CD14-positive monocyte (primary cell): ENCODE measurements at regions not wholly inside any gene's neighbourhood (a gene's known extent, or its start where the extent isn't known, plus 50 kb on each side); places are given as distances from the start of the nearest gene placed in this dataset.
"Not testable (repeated sequence)": the region's sequence is repeated elsewhere in the genome, so short reads cannot be mapped to it uniquely, and the experiment has no call there.

Source experiments
- DNase-seq, 3 donors: peaks; one replicate each; pipeline ENCODE4 v3.0.0-alpha.2; 2011 to 2022
- H2AFZ ChIP-seq: 2 replicates; pipeline ENCODE4 v1.6.0; 2012; ENCODE audit warnings: mild to moderate bottlenecking, low read depth, low read length, inconsistent platforms; ENCODE audit not compliant: insufficient read depth, poor library complexity, severe bottlenecking
- H3K27ac ChIP-seq, 2 donors: 1 replicate in 1 of 2; 2 replicates in 1 of 2; pipeline ENCODE4 v1.5.1; 2012 to 2013; ENCODE audit warnings: low read length in 2 of 2, control low read depth in 1 of 2, inconsistent platforms in 1 of 2, low read depth in 1 of 2, mild to moderate bottlenecking in 1 of 2
- H3K27me3 ChIP-seq, 2 donors: one replicate each; pipeline versions ENCODE4 v1.6.0 to v1.6.1; 2011 to 2013; ENCODE audit warnings: low read length in 2 of 2; ENCODE audit not compliant: control insufficient read depth in 2 of 2, insufficient read depth in 2 of 2
- H3K36me3 ChIP-seq, 2 donors: replicated peaks in 1 of 2; 1 replicate in 1 of 2; 2 replicates in 1 of 2; pipeline versions ENCODE4 v1.5.1 to v1.6.1; 2012 to 2013; ENCODE audit warnings: low read length in 2 of 2, control low read depth in 1 of 2, inconsistent platforms in 1 of 2, mild to moderate bottlenecking in 1 of 2; ENCODE audit not compliant: insufficient read depth in 2 of 2, control insufficient read depth in 1 of 2
- H3K4me1 ChIP-seq, 2 donors: 1 replicate in 1 of 2; 2 replicates in 1 of 2; pipeline versions ENCODE4 v1.5.1 to v1.6.1; 2012 to 2013; ENCODE audit warnings: low read length in 2 of 2, control low read depth in 1 of 2, inconsistent platforms in 1 of 2, mild to moderate bottlenecking in 1 of 2, moderate library complexity in 1 of 2; ENCODE audit not compliant: insufficient read depth in 2 of 2, control insufficient read depth in 1 of 2
- H3K4me2 ChIP-seq: replicated peaks from 2 replicates; pipeline ENCODE3; 2012; ENCODE audit warnings: low read length, moderate library complexity, mild to moderate bottlenecking; ENCODE audit not compliant: poor library complexity, severe bottlenecking; ENCODE audit errors: extremely low read depth
- H3K4me3 ChIP-seq, 3 experiments: fragments of 200-600 bp in 1 of 3; sonication (generic) in 1 of 3; replicated peaks in 1 of 3; 1 replicate in 2 of 3; 2 replicates in 1 of 3; pipeline ENCODE4 v1.5.1; 2011 to 2013; ENCODE audit warnings: low read length in 3 of 3, mild to moderate bottlenecking in 3 of 3, control low read depth in 2 of 3, low read depth in 2 of 3, inconsistent platforms in 1 of 3, moderate library complexity in 1 of 3
- H3K79me2 ChIP-seq: 2 replicates; pipeline ENCODE4 v1.6.0; 2012; ENCODE audit warnings: mild to moderate bottlenecking, control low read depth, inconsistent platforms, low read length, moderate library complexity; ENCODE audit not compliant: insufficient read depth
- H3K9ac ChIP-seq: 2 replicates; pipeline ENCODE4 v1.6.0; 2017; ENCODE audit warnings: low read length, mild to moderate bottlenecking; ENCODE audit not compliant: insufficient read depth, poor library complexity, severe bottlenecking
- H3K9me3 ChIP-seq, 2 donors: replicated peaks in 1 of 2; 1 replicate in 1 of 2; 2 replicates in 1 of 2; pipeline versions ENCODE4 v1.5.1 to v1.6.1; 2012 to 2013; ENCODE audit warnings: low read length in 2 of 2, control low read depth in 1 of 2; ENCODE audit not compliant: control insufficient read depth in 1 of 2, insufficient read depth in 1 of 2
- H4K20me1 ChIP-seq: 2 replicates; pipeline ENCODE4 v1.6.0; 2012; ENCODE audit warnings: mild to moderate bottlenecking, low read length, control low read depth, moderate library complexity; ENCODE audit not compliant: insufficient read depth
- H3K27ac Mint-ChIP-seq, 7 donors: one replicate each; pipeline ENCODE4 v1.8.0; 2020; ENCODE audit warnings: mild to moderate bottlenecking in 7 of 7, mixed read lengths in 7 of 7, moderate library complexity in 6 of 7, inconsistent platforms in 2 of 7
- H3K27me3 Mint-ChIP-seq, 3 donors: one replicate each; pipeline ENCODE4 v1.8.0; 2021 to 2022; ENCODE audit warnings: low read depth in 3 of 3, mild to moderate bottlenecking in 3 of 3, mixed read lengths in 3 of 3, moderate library complexity in 3 of 3, inconsistent platforms in 1 of 3
- H3K36me3 Mint-ChIP-seq, 2 donors: one replicate each; pipeline ENCODE4 v1.8.0; 2020; ENCODE audit warnings: mixed read lengths in 2 of 2, inconsistent platforms in 1 of 2, mild to moderate bottlenecking in 1 of 2
- H3K4me1 Mint-ChIP-seq: one replicate; pipeline ENCODE4 v1.8.0; 2020; ENCODE audit warnings: mild to moderate bottlenecking, mixed read lengths
- H3K4me3 Mint-ChIP-seq, 2 donors: one replicate each; pipeline ENCODE4 v1.8.0; 2020; ENCODE audit warnings: mild to moderate bottlenecking in 2 of 2, mixed read lengths in 2 of 2, moderate library complexity in 1 of 2
- H3K9me3 Mint-ChIP-seq, 7 donors: one replicate each; pipeline ENCODE4 v1.8.0; 2020 to 2022; ENCODE audit warnings: mixed read lengths in 7 of 7, mild to moderate bottlenecking in 6 of 7, moderate library complexity in 6 of 7, inconsistent platforms in 2 of 7
- CTCF ChIP-seq: fragments of 200-600 bp; IDR thresholded peaks from one replicate; pipeline ENCODE4 v1.8.0; 2022; ENCODE audit warnings: antibody characterized with exemption, mild to moderate bottlenecking
- WGBS: methylation state at CpG from one replicate; pipeline ENCODE4 v1.1.5; 2013; ENCODE audit warnings: missing lambda C conversion rate; ENCODE audit not compliant: insufficient coverage; 5-methylcytosine and 5-hydroxymethylcytosine counted together
- intact Hi-C, 2 donors: fragments of 100-400 bp; cut with micrococcal nuclease; formaldehyde crosslinking; loops; one replicate each; pipeline versions ENCODE4 v1.15.0 to v1.15.1; 2023

- H3K27me3 Mint-ChIP-seq = peaks cover 0 to 4% (median 0%) of the 10 kb centered on the region in 3 donors
- Histone ChIP-seq H3K4me3 (no peak overlapping the region), H3K4me2 (no peak overlapping the region), H3K27me3 (no peaks in the 10 kb centered on the region), H2AFZ (no peak overlapping the region), H3K27ac (no peak overlapping the region), H3K9ac (no peak overlapping the region), H3K79me2 (no peaks in the 10 kb centered on the region), H3K4me1 (no peaks in the 10 kb centered on the region), H3K36me3 (no peaks in the 10 kb centered on the region), H3K9me3 (no peaks in the 10 kb centered on the region), H4K20me1 (no peaks in the 10 kb centered on the region)
- no peak for TF ChIP-seq CTCF
- no peaks in the 10 kb centered on the region for H3K4me1 Mint-ChIP-seq
- no peak overlapping the region for H3K27ac Mint-ChIP-seq
- WGBS = 96% methylated on average over 3 of the region's 4 CpGs
- no peak overlapping the region for H3K4me3 Mint-ChIP-seq
- H3K9me3 Mint-ChIP-seq = peaks cover 0 to 10% (median 5%) of the 10 kb centered on the region in 7 donors
- intact Hi-C loops = no loop called here
- no peak for DNase-seq
- no peaks in the 10 kb centered on the region for H3K36me3 Mint-ChIP-seq
Observed at GRCh38 chr11:127943763-127944162, 643.6 kb downstream of the ETS1 start.

- H3K4me2 ChIP-seq = no peak overlapping the region
- Mint-ChIP-seq H3K36me3 (no peaks in the 10 kb centered on the region), H3K4me3 (no peak overlapping the region), H3K9me3 (peaks cover 0 to 10% (median 5%) of the 10 kb centered on the region in 7 donors), H3K27me3 (peaks cover 0 to 5% (median 0%) of the 10 kb centered on the region in 3 donors), H3K4me1 (no peaks in the 10 kb centered on the region), H3K27ac (no peak overlapping the region)
- H3K9ac ChIP-seq = no peak overlapping the region
- WGBS = 100% methylated on average over 2 of the region's 5 CpGs
- no peak overlapping the region for H3K27ac ChIP-seq
- no peak overlapping the region for H2AFZ ChIP-seq
- no peaks in the 10 kb centered on the region for H3K36me3 ChIP-seq
- H3K4me3 ChIP-seq = no peak overlapping the region
- H3K9me3 ChIP-seq = no peaks in the 10 kb centered on the region
- no peaks in the 10 kb centered on the region for H3K4me1 ChIP-seq
- intact Hi-C loops = no loop called here
- DNase-seq = no peak
- no peak for TF ChIP-seq CTCF
- no peaks in the 10 kb centered on the region for H3K79me2 ChIP-seq
- H4K20me1 ChIP-seq = no peaks in the 10 kb centered on the region
- H3K27me3 ChIP-seq = no peaks in the 10 kb centered on the region
Observed at GRCh38 chr11:127943152-127943551, 644.2 kb downstream of the ETS1 start.

- H2AFZ ChIP-seq, H3K9ac ChIP-seq, H3K79me2 ChIP-seq, H3K9me3 ChIP-seq, H3K4me1 ChIP-seq, H3K9me3 Mint-ChIP-seq, H3K36me3 Mint-ChIP-seq, DNase-seq, H3K27ac ChIP-seq, H4K20me1 ChIP-seq, H3K4me2 ChIP-seq, H3K27ac Mint-ChIP-seq, H3K4me3 Mint-ChIP-seq, H3K27me3 Mint-ChIP-seq, H3K4me1 Mint-ChIP-seq, H3K27me3 ChIP-seq, intact Hi-C loops, H3K4me3 ChIP-seq, H3K36me3 ChIP-seq: not testable (repeated sequence)
- 93% methylated on average over 6 of the region's 17 CpGs for WGBS
Observed at GRCh38 chr11:127941554-127941953, 645.8 kb downstream of the ETS1 start.
